Ascending aorta (tissue), 2 donors: ENCODE measurements at regions not wholly inside any gene's neighbourhood (a gene's known extent, or its start where the extent isn't known, plus 50 kb on each side); places are given as distances from the start of the nearest gene placed in this dataset.

Experiments used
- DNase-seq, 2 donors: peaks; one replicate each; pipeline ENCODE4 v3.0.0-alpha.2; 2019; ENCODE audit warnings: low spot score in 2 of 2
- H3K27ac ChIP-seq, 2 donors: fragments of 200-600 bp; sonication (generic); one replicate each; pipeline ENCODE4 v1.5.1; 2016 to 2017; ENCODE audit warnings: mild to moderate bottlenecking in 1 of 2
- H3K27me3 ChIP-seq: fragments of 200-600 bp; sonication (generic); one replicate; pipeline ENCODE4 v1.5.1; 2017
- H3K36me3 ChIP-seq, 2 donors: fragments of 200-600 bp; sonication (generic); one replicate each; pipeline ENCODE4 v1.5.1; 2016
- H3K4me1 ChIP-seq, 2 donors: fragments of 200-600 bp; sonication (generic); one replicate each; pipeline ENCODE4 v1.5.1; 2016 to 2017; ENCODE audit warnings: mild to moderate bottlenecking in 1 of 2
- H3K4me3 ChIP-seq, 2 donors: fragments of 200-600 bp; sonication (generic); one replicate each; pipeline ENCODE4 v1.5.1; 2016 to 2017; ENCODE audit warnings: mild to moderate bottlenecking in 1 of 2
- H3K9me3 ChIP-seq, 2 donors: fragments of 200-600 bp; sonication (generic); one replicate each; pipeline ENCODE4 v1.5.1; 2016
- intact Hi-C: fragments of 100-400 bp; cut with DNase I; formaldehyde crosslinking; loops from one replicate; pipeline ENCODE4 v1.15.1; 2023
- TF ChIP-seq, protein P1 (sequence below), 3 experiments: fragments of 200-600 bp in 2 of 3; fragments of 450-650 bp in 1 of 3; sonication (generic) in 2 of 3; IDR thresholded peaks; one replicate each; pipeline ENCODE4 v1.5.1; 2016 to 2019; ENCODE audit warnings: antibody characterized with exemption in 3 of 3, mild to moderate bottlenecking in 1 of 3, moderate library complexity in 1 of 3

DNA sequence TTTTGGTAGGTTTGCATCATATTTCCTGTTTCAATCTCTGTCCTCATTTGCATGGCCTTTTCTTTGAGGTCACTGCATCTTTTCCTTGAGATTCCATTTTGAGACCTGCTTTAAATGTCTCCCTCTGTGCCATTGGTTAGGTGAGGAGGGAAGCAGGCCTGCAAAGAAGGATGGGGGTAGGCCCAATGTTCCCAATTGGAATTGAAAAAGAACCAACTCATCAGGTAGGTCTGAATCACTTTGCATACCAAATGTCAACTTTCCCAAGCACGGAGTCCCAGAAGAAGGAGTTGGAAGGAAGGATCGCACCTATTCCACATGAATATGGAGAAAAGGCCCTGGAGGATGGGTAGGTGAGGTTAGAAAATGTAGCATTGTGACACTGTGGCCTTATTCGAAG, 318.5 kb downstream of the BLID start:
- Histone ChIP-seq H3K27me3 (no peaks in the 10 kb centered on the region), H3K4me1 (peaks cover 3 to 22% of the 10 kb centered on the region in 2 donors), H3K9me3 (no peaks in the 10 kb centered on the region), H3K27ac (no peak overlapping the region), H3K36me3 (no peaks in the 10 kb centered on the region), H3K4me3 (no peak overlapping the region)
- intact Hi-C loops: no loop called here
- TF ChIP-seq, protein P1, sequence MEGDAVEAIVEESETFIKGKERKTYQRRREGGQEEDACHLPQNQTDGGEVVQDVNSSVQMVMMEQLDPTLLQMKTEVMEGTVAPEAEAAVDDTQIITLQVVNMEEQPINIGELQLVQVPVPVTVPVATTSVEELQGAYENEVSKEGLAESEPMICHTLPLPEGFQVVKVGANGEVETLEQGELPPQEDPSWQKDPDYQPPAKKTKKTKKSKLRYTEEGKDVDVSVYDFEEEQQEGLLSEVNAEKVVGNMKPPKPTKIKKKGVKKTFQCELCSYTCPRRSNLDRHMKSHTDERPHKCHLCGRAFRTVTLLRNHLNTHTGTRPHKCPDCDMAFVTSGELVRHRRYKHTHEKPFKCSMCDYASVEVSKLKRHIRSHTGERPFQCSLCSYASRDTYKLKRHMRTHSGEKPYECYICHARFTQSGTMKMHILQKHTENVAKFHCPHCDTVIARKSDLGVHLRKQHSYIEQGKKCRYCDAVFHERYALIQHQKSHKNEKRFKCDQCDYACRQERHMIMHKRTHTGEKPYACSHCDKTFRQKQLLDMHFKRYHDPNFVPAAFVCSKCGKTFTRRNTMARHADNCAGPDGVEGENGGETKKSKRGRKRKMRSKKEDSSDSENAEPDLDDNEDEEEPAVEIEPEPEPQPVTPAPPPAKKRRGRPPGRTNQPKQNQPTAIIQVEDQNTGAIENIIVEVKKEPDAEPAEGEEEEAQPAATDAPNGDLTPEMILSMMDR (IDR thresholded peaks at IDR 0.05): no peak
- no peak for DNase-seq

DNA sequence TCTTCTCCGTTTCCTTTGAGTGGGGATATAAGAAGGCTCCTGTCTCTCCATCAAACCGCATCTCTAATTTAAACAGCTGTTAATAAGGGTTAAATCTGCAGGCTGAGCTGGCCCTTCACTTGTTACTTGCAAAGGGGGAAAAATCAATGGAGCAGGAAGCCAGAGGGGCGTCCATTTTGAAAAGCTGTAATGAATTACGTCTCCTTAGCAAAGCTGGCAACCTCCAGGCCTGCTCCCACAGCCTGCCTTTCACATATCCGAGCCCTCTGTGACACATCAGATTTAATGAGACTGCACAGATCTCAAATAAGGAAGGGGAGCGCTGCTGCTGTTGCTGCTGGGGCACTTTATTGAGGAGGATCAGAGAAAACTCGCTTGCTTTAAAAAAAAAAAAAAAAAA, 320.8 kb downstream of the BLID start:
- H3K27ac ChIP-seq: no peak overlapping the region
- no peaks in the 10 kb centered on the region for H3K27me3 ChIP-seq
- H3K36me3 ChIP-seq: no peaks in the 10 kb centered on the region
- H3K4me1 ChIP-seq: peaks cover 0 to 9% of the 10 kb centered on the region in 2 donors
- H3K4me3 ChIP-seq: no peak overlapping the region
- TF ChIP-seq, protein P1 (IDR thresholded peaks at IDR 0.05): no peak
- intact Hi-C loops: no loop called here
- no peak for DNase-seq
- no peaks in the 10 kb centered on the region for H3K9me3 ChIP-seq

DNA sequence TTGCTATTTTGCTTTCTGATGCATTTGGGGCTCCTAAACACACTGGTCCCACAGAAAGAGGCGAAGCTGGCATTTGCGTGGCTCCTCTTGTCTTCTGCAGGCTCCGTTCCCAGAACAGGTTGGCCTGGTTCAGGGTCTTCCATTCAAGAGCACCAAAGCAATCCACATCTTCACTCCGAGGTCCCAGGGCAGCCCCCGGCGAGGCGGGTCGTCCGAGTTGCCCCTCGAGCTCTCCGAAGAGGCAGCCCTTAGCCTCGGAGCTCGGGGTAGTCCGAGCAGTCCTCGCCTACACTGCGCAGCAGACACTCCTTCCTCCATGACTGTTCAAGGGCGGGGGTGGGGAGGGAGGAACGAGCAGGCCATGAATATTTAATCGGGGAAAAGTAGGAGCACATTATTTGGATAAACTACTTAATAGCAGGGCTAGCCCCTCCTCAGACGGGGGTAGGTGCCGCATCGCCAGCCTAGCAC, 321.3 kb downstream of the BLID start:
- intact Hi-C loops: no loop called here
- Histone ChIP-seq H3K27me3 (no peaks in the 10 kb centered on the region), H3K4me1 (peaks cover 0 to 8% of the 10 kb centered on the region in 2 donors), H3K36me3 (no peaks in the 10 kb centered on the region), H3K9me3 (no peaks in the 10 kb centered on the region), H3K27ac (no peak overlapping the region), H3K4me3 (no peak overlapping the region)
- no peak for DNase-seq
- TF ChIP-seq, protein P1 (IDR thresholded peaks at IDR 0.05): no peak

DNA sequence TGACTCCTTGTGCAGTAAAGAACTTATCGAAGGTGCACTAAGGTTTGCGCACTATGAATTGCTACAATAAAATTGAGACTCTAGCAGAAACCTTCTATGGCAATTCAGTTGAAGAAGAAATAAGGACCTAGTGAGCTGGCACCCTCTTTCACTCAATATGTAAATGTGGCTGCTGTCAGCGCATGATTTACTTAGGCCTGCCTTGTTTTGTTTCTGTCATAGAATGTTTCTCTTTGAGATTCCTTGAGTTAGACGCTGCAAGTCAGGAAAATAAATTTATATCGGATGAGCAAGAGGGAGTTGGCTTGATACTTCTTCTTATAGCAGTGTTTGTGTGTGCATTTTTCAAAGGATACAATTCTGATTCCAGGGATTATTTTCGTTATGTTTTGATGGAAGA, 322.1 kb downstream of the BLID start:
- Histone ChIP-seq H3K27me3 (no peaks in the 10 kb centered on the region), H3K4me1 (peaks cover 0 to 8% of the 10 kb centered on the region in 2 donors), H3K9me3 (no peaks in the 10 kb centered on the region), H3K4me3 (no peak overlapping the region), H3K27ac (no peak overlapping the region), H3K36me3 (no peaks in the 10 kb centered on the region)
- no peak for DNase-seq
- TF ChIP-seq, protein P1 (IDR thresholded peaks at IDR 0.05): no peak
- intact Hi-C loops: no loop called here

DNA sequence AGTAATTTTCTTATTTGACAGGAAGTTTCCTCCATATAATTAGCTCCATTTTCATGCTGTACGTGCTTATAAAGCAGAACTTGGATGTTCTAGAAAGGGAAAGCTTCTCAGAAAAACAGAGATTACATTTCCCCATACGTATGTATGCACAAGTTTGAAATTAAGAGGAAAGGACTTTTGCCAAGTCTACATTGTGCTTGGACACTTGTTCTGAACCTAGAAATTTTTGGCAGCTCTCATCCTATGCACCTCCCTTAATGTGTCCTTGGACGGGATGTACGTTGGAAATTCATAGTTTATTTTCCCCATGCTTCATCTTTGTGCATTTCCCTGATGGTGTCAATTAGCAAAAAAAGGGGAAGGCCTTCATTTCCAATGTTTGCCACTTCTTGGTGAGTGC, 322.7 kb downstream of the BLID start:
- H3K27ac ChIP-seq: no peak overlapping the region

More for the DNA sequence above, 322.7 kb downstream of the BLID start:
- TF ChIP-seq, protein P1 (IDR thresholded peaks at IDR 0.05): no peak
- Histone ChIP-seq H3K27me3 (no peaks in the 10 kb centered on the region), H3K4me3 (no peak overlapping the region), H3K36me3 (no peaks in the 10 kb centered on the region), H3K4me1 (peaks cover 0 to 8% of the 10 kb centered on the region in 2 donors), H3K9me3 (no peaks in the 10 kb centered on the region)
- DNase-seq: no peak
- intact Hi-C loops: no loop called here
